Non-pigmented ciliary epithelial cell (primary cell): ENCODE measurements at regions not wholly inside any gene's neighbourhood (a gene's known extent, or its start where the extent isn't known, plus 50 kb on each side); places are given as distances from the start of the nearest gene placed in this dataset.
"Not testable (repeated sequence)": the region's sequence is repeated elsewhere in the genome, so short reads cannot be mapped to it uniquely, and the experiment has no call there.

Source experiments
- DNase-seq: peaks from one replicate; pipeline ENCODE4 v3.0.0-alpha.2; 2010; ENCODE audit warnings: low read depth

- DNase-seq: no peak
Measured at GRCh38 chr5:44048276-44048984, 340.8 kb downstream of the FGF10 start.

GRCh38 chr5:44046619-44047364 lies 342.4 kb downstream of the FGF10 start:
- no peak for DNase-seq

- DNase-seq: not testable (repeated sequence)
Measured at GRCh38 chr5:44044549-44044948, 344.7 kb downstream of the FGF10 start.

DNA sequence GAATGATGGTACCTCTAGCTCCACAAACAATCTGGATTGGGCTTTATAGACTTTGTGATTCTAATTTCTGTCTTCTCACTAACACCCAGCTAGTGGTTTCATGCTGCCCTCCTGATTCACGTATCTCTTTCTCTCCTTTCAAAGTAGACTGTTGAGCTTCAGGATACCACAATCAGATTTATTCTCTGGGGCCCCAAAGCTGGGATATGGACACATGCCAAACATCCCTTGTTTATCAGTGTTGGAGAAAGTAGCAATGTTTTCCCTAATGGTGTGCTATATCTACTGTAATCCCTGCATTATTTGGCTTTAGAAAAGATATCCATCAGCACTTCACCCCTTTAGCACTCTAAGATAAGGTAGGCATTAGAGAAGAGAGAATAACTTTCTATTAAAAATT lies 361.0 kb downstream of the FGF10 start:
- no peak for DNase-seq

GRCh38 chr5:44022622-44023021 lies 366.6 kb downstream of the FGF10 start:
- DNase-seq: no peak

- no peak for DNase-seq
Measured at GRCh38 chr5:44011518-44011917, 377.7 kb downstream of the FGF10 start.

- DNase-seq: no peak
Measured at GRCh38 chr5:44002381-44002901, 386.8 kb downstream of the FGF10 start.

GRCh38 chr5:44001675-44002380 lies 387.4 kb downstream of the FGF10 start:
- DNase-seq: no peak

DNA sequence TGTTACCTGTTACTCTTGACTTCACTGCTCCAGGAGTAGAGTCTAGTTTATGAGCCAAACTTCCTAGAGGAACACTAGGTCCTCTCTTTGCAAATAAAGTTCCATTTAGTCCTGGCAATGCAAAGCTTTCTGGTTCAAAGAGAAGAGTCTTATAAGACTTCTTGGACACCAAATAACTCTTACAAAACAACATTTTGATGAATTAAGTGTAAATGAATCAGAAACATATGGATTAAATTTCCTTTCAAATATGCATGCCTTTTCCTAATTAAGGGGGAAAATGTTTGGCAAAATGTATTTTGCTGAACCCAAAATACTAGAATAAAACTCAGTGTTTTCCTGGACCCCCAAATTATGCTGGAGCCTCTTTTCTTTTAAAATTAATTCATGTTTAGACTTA lies 388.0 kb downstream of the FGF10 start:
- DNase-seq: no peak

GRCh38 chr5:43997647-43998272 lies 391.5 kb downstream of the FGF10 start:
- DNase-seq: no peak

- no peak for DNase-seq
Measured at GRCh38 chr5:43996221-43996620, 393.0 kb downstream of the FGF10 start.

- DNase-seq: no peak
Measured at GRCh38 chr5:43994352-43994708, 391.4 kb downstream of the NNT start.

DNA sequence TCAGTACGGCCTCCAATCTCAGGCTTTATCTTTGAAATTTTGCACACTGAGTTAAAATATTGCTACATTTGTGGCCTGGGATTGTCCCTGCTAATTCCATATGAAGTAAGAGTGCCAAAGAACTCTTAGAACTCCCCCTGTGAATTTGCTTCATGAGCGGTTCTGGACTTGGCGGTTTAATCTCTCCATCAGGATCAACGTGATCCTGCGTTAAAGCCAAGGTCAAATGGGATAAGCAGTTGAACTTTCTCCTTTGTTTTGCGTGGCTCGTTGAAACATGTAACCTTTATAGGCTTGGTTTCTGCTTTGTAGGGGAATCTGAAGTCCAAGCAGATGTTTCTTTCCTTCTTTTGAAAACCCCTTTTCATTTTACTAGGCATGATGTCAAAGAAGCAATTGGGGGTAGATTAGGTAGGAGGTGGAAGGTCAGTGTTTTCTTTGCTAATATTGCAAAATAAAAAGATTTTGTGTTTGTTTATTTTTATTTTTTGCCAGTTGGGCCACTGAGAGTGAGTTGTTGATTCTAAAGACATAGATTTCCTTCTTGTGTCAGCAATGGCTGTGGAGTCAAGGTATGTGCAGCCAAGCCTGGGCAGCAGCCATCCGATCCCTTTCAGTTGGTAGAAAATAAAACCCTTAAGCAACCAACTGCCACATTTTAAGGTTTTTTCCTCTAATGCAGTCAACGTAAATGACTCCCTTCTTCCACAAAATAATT lies 390.8 kb downstream of the NNT start:
- no peak for DNase-seq

DNA sequence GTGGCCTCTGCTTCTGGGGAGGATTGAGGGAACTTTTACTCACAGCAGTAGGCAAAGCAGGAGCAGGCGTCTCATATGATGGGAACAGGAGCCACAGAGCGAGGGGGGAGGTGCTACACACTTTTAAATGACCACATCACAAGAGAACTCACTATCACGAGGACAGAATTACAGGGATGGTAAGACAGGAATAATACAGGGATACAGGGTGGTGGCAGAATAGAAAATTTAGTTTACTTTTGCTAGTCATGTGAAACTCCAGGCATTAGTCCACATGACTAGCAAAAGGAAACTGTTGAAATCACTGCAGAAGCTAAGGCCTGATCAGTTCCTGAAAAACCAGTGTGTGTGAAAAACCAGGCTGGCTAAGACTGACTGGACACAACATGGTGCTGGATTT lies 382.4 kb downstream of the NNT start:
- DNase-seq: no peak

GRCh38 chr5:43981556-43981955 lies 378.6 kb downstream of the NNT start:
- no peak for DNase-seq

DNA sequence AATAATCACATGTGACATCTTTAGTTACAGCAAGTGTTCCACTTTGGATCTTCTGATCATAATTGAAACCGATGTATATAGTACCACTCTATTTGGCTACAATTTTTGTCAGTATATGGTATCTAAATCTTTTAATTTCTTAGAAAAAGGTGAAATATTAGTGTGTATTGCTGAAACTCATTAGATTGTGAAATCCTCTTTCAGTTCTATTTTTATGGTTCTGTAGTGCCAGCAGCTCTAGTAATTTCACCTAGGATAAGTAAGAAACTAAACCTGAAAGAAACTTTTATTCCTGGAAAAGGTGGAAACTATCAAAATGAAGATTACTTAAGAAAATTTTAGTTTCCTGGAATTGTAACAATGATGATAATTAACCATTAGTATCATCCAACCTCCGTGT lies 370.9 kb downstream of the NNT start:
- no peak for DNase-seq

DNA sequence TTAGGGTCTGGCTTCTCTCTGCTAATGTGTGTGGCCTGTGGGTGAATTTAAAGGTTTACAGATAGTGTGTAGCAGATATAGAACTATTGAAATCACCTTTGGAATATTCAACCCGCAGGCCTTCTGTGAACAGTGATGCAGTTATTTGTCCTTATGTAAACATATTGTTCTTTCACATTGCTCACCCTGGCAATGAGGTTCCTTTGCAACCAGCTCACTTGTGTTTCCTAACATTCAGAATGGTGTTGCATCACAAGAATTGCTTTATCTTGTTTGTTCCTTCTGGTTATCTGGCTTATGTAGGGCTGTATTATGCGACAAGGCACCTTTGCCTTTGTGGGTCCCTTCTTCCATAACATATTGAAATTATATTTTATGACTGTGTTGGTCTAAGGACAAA lies 370.3 kb downstream of the NNT start:
- DNase-seq: no peak

DNA sequence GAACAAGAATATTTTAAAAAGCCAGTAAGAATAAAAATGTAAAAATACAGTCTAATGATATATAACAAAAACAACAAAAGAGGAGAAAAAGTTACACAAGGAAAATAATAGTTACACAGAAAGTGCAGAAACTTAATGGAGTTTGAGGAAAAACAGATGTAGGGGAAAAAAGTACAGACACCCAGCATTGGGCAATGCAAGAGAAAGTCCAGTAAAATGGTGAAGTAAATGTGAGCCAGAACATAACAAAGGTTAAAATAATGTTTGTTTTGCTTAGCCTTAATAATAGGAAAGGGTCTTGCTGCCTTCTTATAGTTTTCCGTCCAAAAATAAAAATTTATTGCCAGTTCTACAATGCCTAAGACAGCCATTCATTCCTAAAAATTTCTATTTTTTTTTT lies 364.2 kb downstream of the NNT start:
- no peak for DNase-seq

DNA sequence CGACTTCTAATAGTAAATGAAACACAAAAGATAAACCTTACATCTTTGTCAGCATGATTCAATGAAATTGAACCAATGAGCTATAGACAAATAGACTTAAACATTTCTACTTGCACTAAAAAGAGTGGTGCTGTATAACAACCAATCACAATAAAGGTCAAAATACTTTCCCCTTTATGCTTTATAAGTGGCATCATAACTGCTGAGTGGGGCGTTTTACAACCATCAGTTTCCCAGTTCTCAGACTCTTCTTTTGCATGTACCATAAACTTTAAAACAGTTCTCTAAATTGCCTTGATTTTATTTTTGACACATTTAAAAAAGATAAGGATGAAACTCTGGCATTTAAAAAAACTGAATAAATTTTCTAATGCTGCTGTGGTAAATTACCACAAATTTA lies 356.2 kb downstream of the NNT start:
- DNase-seq: no peak

GRCh38 chr5:43947935-43948334 lies 345.0 kb downstream of the NNT start:
- no peak for DNase-seq

DNA sequence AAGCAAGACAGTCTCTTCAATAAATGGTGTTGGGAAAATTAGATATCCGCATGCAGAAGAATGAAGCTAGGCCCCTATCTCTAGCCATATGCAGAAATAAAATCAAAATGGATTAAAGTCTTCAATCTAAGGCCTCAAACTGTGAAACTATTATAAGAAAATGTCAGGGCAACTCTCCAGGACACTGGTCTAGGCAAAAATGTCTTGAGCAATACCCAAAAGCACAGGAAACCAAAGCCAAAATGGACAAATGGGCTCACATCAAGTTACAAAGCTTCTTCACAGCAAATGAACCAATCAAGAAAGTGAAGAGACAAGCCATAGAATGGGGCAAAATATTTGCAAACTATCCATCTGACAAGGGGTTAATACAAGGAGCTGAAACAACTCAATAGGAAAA lies 338.8 kb downstream of the NNT start:
- no peak for DNase-seq

- DNase-seq: no peak
Measured at GRCh38 chr5:43940562-43940961, 337.6 kb downstream of the NNT start.
